Transverse colon (tissue), 4 donors: ENCODE measurements at regions not wholly inside any gene's neighbourhood (a gene's known extent, or its start where the extent isn't known, plus 50 kb on each side); places are given as distances from the start of the nearest gene placed in this dataset.
"Not testable (repeated sequence)": the region's sequence is repeated elsewhere in the genome, so short reads cannot be mapped to it uniquely, and the experiment has no call there.

Experiments
- DNase-seq: peaks from one replicate; pipeline ENCODE4 v3.0.0-alpha.2; 2019
- H3K27ac ChIP-seq, 4 donors: fragments of 200-600 bp; sonication (generic); 2 replicates each; pipeline ENCODE4 v1.5.1; 2016 to 2018; ENCODE audit warnings: inconsistent platforms in 4 of 4
- H3K27me3 ChIP-seq: fragments of 200-600 bp; sonication (generic); 2 replicates; pipeline ENCODE4 v1.5.1; 2017; ENCODE audit warnings: inconsistent platforms
- H3K36me3 ChIP-seq, 4 donors: fragments of 200-600 bp; sonication (generic); 2 replicates each; pipeline ENCODE4 v1.5.1; 2017 to 2019; ENCODE audit warnings: inconsistent platforms in 4 of 4
- H3K4me1 ChIP-seq, 4 donors: fragments of 200-600 bp; sonication (generic); 2 replicates each; pipeline ENCODE4 v1.5.1; 2017 to 2020; ENCODE audit warnings: inconsistent platforms in 4 of 4
- H3K4me3 ChIP-seq, 4 donors: fragments of 200-600 bp; sonication (generic); 1 replicate in 1 of 4; 2 replicates in 3 of 4; pipeline versions ENCODE4 v1.5.1 to v1.6.1; 2017 to 2019; ENCODE audit warnings: inconsistent platforms in 4 of 4
- H3K9me3 ChIP-seq, 2 donors: fragments of 200-600 bp; sonication (generic); 2 replicates each; pipeline ENCODE4 v1.5.1; 2017 to 2019; ENCODE audit warnings: inconsistent platforms in 2 of 2
- EP300 ChIP-seq: sonication (generic); formaldehyde crosslinking; IDR thresholded peaks from one replicate; pipeline ENCODE4 v1.6.1; 2017; ENCODE audit warnings: antibody characterized with exemption, low read depth
- POLR2A ChIP-seq: fragments of 450-650 bp; IDR thresholded peaks from one replicate; pipeline ENCODE4 v1.6.1; 2016; ENCODE audit warnings: antibody characterized with exemption, mild to moderate bottlenecking, moderate library complexity
- POLR2AphosphoS5 ChIP-seq, 3 donors: sonication (generic); formaldehyde crosslinking; IDR thresholded peaks; one replicate each; pipeline ENCODE4 v1.6.1; 2016; ENCODE audit warnings: antibody characterized with exemption in 3 of 3
- WGBS, 2 donors: methylation state at CpG; one replicate each; pipeline ENCODE4 v1.1.5; 2018; ENCODE audit warnings: low coverage in 1 of 2; 5-methylcytosine and 5-hydroxymethylcytosine counted together
- in situ Hi-C, 4 donors: fragments of 200-750 bp; cut with MboI; loops; one replicate each; pipeline versions ENCODE4 v1.15.0 to v1.15.1; 2017; ENCODE audit warnings: low sequenced_read_pairs in 3 of 4, low pct_ligation_motif_present in 1 of 4, low pct_unique_long_range_greater_than_20kb in 1 of 4
- intact Hi-C: fragments of 100-400 bp; cut with DNase I; formaldehyde crosslinking; loops from one replicate; pipeline ENCODE4 v1.15.1; 2023; ENCODE audit warnings: low total_unique reads
- TF ChIP-seq, protein P1 (sequence below), 5 experiments: fragments of 200-600 bp in 3 of 5; fragments of 450-650 bp in 2 of 5; sonication (generic) in 3 of 5; IDR thresholded peaks; 1 replicate in 2 of 5; 2 replicates in 3 of 5; pipeline ENCODE4 v1.5.1; 2016 to 2017; ENCODE audit warnings: antibody characterized with exemption in 5 of 5, inconsistent platforms in 3 of 5, mild to moderate bottlenecking in 2 of 5, moderate library complexity in 1 of 5

DNA sequence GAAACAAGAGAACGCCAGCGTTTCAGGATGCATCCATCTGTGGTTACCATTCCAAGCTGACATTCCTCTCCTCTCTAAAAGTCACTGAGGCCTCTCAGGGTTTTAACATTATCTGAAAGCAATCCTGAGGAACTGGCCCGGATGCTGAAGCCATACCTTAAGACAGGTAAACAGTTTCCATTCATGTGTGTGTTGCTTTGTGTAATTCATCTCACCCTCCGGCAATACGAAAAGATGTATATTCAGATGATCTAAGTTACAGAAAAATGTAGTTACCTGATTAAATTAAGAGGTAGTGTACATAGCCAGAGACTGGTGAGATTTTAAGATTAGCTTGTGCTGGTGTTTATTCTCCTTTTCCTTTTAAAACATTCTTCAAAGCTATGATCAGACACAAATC, 68.4 kb upstream of the BACH2 start:
- DNase-seq = no peak
- no peaks in the 10 kb centered on the region for H3K36me3 ChIP-seq
- intact Hi-C loops = no loop called here
- no peak overlapping the region for H3K4me3 ChIP-seq
- H3K27ac ChIP-seq = no peak overlapping the region
- no peak for TF ChIP-seq POLR2A
- TF ChIP-seq EP300 = no peak
- TF ChIP-seq POLR2AphosphoS5 (IDR thresholded peaks at IDR 0.05) = no peak
- TF ChIP-seq, protein P1, sequence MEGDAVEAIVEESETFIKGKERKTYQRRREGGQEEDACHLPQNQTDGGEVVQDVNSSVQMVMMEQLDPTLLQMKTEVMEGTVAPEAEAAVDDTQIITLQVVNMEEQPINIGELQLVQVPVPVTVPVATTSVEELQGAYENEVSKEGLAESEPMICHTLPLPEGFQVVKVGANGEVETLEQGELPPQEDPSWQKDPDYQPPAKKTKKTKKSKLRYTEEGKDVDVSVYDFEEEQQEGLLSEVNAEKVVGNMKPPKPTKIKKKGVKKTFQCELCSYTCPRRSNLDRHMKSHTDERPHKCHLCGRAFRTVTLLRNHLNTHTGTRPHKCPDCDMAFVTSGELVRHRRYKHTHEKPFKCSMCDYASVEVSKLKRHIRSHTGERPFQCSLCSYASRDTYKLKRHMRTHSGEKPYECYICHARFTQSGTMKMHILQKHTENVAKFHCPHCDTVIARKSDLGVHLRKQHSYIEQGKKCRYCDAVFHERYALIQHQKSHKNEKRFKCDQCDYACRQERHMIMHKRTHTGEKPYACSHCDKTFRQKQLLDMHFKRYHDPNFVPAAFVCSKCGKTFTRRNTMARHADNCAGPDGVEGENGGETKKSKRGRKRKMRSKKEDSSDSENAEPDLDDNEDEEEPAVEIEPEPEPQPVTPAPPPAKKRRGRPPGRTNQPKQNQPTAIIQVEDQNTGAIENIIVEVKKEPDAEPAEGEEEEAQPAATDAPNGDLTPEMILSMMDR (IDR thresholded peaks at IDR 0.05) = no peak
- H3K9me3 ChIP-seq = no peaks in the 10 kb centered on the region
- WGBS, 2 donors = 80 to 94% methylated on average over 3 to 5 of the region's 5 CpGs
- no peaks in the 10 kb centered on the region for H3K27me3 ChIP-seq
- in situ Hi-C loops = no loop called here
- H3K4me1 ChIP-seq = peaks cover 0 to 3% (median 0%) of the 10 kb centered on the region in 4 donors

DNA sequence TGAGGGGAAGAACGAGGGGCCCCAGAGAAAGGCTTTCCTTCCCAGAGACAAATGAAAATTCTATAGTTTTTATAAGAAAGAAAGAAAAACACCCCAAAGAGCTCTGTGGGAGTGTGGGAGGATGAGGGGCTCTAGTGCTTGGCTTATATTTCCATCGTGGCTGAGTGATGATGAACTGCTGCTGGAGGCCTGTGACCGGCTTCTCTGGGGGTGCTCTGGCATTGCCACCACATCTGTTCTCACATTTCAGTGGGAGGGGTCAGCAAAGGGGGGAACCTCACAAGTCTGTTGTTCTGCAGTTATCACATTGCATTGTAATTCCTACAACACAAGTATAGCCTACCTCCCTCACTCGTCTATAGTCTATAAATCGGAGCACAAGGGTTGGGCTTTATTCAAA, 67.6 kb upstream of the BACH2 start:
- TF ChIP-seq POLR2A (no peak), POLR2AphosphoS5 (IDR thresholded peaks at IDR 0.05) (no peak), EP300 (no peak)
- TF ChIP-seq, protein P1 (IDR thresholded peaks at IDR 0.05) = no peak
- intact Hi-C loops = no loop called here
- WGBS, 2 donors = 40 to 80% methylated on average over 1 to 5 of the region's 5 CpGs

DNA sequence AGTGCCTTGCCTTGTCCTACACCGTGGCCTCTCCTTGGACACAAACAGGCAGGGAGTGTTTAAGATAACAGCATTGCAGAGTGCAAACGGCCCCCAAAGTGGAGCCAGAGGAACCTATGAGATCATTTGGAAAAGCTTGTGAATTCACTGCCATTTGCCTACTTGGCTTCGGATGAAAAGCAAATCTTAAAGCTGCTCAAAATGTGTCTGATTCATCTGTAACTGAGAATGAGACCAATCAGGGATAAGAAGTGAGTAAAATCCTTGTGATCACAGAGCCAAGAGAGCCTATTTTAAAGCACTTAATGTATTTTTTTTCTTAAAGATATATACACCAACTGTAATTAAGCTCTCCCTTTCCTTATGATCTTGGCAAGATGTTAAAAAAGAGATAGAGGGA, 65.7 kb upstream of the BACH2 start:
- H3K27ac ChIP-seq = no peak overlapping the region
- in situ Hi-C loops (no loop called here), intact Hi-C loops (no loop called here)
- H3K4me3 ChIP-seq = no peak overlapping the region
- H3K36me3 ChIP-seq = no peaks in the 10 kb centered on the region
- H3K27me3 ChIP-seq = no peaks in the 10 kb centered on the region
- TF ChIP-seq EP300 = no peak
- TF ChIP-seq, protein P1 (IDR thresholded peaks at IDR 0.05) = no peak
- TF ChIP-seq POLR2A = no peak
- no peak for TF ChIP-seq POLR2AphosphoS5 (IDR thresholded peaks at IDR 0.05)
- H3K4me1 ChIP-seq = no peaks in the 10 kb centered on the region
- 26 to 30% methylated on average over 3 of the region's 3 CpGs for WGBS, 2 donors
- DNase-seq = no peak
- no peaks in the 10 kb centered on the region for H3K9me3 ChIP-seq

More for the DNA sequence above, 67.6 kb upstream of the BACH2 start:
- in situ Hi-C loops = no loop called here
- H3K27ac ChIP-seq = no peak overlapping the region
- DNase-seq = no peak
- H3K4me1 ChIP-seq = peaks cover 0 to 3% (median 0%) of the 10 kb centered on the region in 4 donors
- no peaks in the 10 kb centered on the region for H3K36me3 ChIP-seq
- H3K9me3 ChIP-seq = no peaks in the 10 kb centered on the region
- H3K4me3 ChIP-seq = no peak overlapping the region
- H3K27me3 ChIP-seq = no peaks in the 10 kb centered on the region

DNA sequence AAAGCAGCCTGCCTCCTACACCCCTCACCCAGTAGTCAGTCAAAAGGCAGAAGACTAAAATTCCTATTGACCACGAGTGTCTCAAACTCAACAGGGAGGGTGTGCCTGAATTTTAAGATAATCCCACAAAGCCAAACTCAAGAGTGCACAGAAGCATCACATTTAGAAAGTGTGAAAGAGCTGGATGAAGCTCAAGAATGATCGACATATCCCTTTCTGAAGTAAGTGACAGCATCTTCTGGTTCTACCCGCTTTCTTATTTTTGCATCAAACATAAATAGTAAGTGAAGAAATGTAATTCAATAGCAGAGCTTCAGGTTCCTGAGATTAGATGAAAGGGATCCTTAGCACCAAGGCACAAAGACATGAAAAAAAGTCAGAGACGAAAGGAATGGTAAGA, 64.5 kb upstream of the BACH2 start:
- TF ChIP-seq POLR2AphosphoS5 (IDR thresholded peaks at IDR 0.05) (no peak), EP300 (no peak), POLR2A (no peak)
- TF ChIP-seq, protein P1 (IDR thresholded peaks at IDR 0.05) = no peak
- intact Hi-C loops = no loop called here
- in situ Hi-C loops = no loop called here
- no peak overlapping the region for H3K27ac ChIP-seq
- DNase-seq = no peak
- H3K4me3 ChIP-seq = no peak overlapping the region
- H3K4me1 ChIP-seq = no peaks in the 10 kb centered on the region
- H3K27me3 ChIP-seq = peaks cover 4% of the 10 kb centered on the region
- no peaks in the 10 kb centered on the region for H3K36me3 ChIP-seq
- no peaks in the 10 kb centered on the region for H3K9me3 ChIP-seq
- 74 to 75% methylated on average over 4 of the region's 4 CpGs for WGBS, 2 donors

DNA sequence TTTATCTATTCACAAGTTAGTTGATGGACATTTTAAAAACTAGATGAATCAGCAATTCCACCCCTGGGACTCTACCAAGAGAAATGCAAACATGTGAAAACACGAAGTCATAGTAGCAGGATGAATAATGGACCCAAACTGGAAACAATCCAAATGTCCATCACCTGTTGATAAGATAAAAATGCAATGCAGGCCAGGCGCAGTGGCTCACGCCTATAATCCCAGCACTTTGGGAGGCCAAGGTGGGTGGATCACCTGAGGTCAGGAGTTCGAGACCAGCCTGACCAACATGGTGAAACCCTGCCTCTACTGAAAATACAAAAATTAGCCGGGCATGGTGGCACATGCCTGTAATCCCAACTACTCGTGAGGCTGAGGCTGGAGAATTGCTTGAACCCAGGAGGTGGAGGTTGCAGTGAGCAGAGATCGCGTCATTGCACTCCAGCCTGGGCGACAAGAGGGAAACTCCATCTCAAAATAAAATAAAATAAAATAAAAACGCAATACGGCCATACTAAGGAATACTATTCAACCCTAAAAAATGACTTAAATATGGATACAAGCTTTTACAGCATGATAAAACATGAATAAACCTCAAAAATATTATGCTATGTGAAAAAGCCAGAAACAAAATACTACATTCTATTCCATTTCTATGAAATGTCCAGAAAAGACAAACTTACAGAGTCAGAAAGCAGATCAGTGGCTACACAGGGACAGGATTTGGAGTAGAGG, 61.6 kb upstream of the BACH2 start:
- H3K27ac ChIP-seq, H3K27me3 ChIP-seq: not testable (repeated sequence)

More for the DNA sequence above, 61.6 kb upstream of the BACH2 start:
- H3K36me3 ChIP-seq, H3K4me3 ChIP-seq, DNase-seq, intact Hi-C loops, H3K9me3 ChIP-seq, in situ Hi-C loops, H3K4me1 ChIP-seq: not testable (repeated sequence)
- 82 to 89% methylated on average over 11 of the region's 11 CpGs for WGBS, 2 donors
